HuH-7 (cell line): ENCODE measurements at regions not wholly inside any gene's neighbourhood (a gene's known extent, or its start where the extent isn't known, plus 50 kb on each side); places are given as distances from the start of the nearest gene placed in this dataset.

ENCODE experiments used
- DNase-seq: peaks from one replicate; pipeline ENCODE4 v3.0.0; 2011; ENCODE audit warnings: low spot score

GRCh38 chr2:58954880-58955385 is 713.8 kb upstream of the FANCL start:
- no peak for DNase-seq

DNA sequence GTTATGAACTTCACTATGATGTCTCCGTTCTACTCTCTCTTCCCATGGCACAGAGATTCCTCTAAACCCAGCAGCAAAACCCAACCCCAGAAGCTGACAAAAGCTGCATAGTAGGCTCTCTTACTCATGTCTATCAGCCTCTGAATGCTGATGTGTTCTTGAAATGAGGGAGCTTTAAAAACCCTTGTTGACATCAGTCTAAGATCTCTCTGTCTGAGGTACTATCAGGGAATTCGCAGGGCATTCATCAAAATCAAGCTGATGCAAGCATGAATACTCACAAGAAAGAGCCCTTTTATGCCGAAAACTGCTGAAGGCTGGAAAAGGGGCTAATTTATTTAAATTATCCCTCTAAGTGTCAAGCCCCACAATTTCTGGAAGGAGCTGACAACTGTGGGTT is 710.6 kb upstream of the FANCL start:
- no peak for DNase-seq

- no peak for DNase-seq
These were observed 709.8 kb upstream of the FANCL start for GRCh38 chr2:58950795-58951462.

DNA sequence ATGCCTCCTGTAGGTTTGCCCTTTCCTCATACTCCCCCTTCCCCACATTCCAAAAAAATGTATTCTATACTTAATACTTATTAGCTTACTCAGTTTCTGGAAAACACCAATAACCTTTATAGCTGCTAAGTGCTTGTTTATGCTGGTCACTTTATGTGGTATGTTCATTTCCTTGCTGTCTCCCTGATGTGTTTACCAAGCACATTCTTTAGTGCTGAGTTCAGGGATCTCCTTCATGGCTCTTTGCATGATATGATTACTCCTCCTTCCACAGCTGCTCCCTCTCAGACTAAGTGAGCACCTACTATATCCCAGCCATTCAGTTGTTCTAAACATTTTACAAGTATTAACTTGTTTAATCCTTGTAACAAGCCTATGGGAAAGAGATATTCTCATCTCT is 698.3 kb upstream of the FANCL start:
- no peak for DNase-seq

GRCh38 chr2:58938988-58939387 is 697.9 kb upstream of the FANCL start:
- DNase-seq: no peak

GRCh38 chr2:58932801-58933200 is 691.7 kb upstream of the FANCL start:
- no peak for DNase-seq

GRCh38 chr2:58930537-58930936 is 689.4 kb upstream of the FANCL start:
- no peak for DNase-seq

GRCh38 chr2:58928973-58929372 is 687.8 kb upstream of the FANCL start:
- DNase-seq: no peak

GRCh38 chr2:58928391-58928790 is 687.3 kb upstream of the FANCL start:
- DNase-seq: no peak

GRCh38 chr2:58926112-58926511 is 685.0 kb upstream of the FANCL start:
- no peak for DNase-seq

GRCh38 chr2:58925676-58926081 is 684.6 kb upstream of the FANCL start:
- no peak for DNase-seq

GRCh38 chr2:58923869-58924268 is 682.7 kb upstream of the FANCL start:
- no peak for DNase-seq

GRCh38 chr2:58922245-58922644 is 681.1 kb upstream of the FANCL start:
- DNase-seq: no peak

- DNase-seq: no peak
These were observed 680.6 kb upstream of the FANCL start for GRCh38 chr2:58921676-58922075.

- no peak for DNase-seq
These were observed 678.9 kb upstream of the FANCL start for GRCh38 chr2:58920001-58920400.

DNA sequence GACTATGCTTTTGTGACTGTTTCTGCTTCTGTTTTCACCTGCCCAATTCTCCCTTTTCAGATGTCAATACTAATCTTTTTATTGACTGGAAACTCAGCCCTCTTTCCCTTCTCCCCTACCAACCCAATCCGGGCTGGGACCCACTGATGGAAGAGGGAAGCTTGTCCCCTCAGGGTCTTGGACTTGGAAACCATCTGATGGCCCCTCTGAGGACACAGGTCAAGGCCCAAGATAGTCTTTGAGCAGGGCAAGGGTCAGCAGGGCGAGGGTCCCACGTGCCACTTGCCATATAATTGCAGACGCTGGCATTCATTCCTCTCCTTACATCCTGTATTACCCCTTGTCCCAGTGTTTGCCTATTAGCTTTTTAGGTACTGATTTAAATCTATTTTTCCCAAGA is 678.2 kb upstream of the FANCL start:
- DNase-seq: no peak

- DNase-seq: no peak
These were observed 677.0 kb upstream of the FANCL start for GRCh38 chr2:58918141-58918540.

GRCh38 chr2:58917596-58917995 is 676.5 kb upstream of the FANCL start:
- DNase-seq: no peak

DNA sequence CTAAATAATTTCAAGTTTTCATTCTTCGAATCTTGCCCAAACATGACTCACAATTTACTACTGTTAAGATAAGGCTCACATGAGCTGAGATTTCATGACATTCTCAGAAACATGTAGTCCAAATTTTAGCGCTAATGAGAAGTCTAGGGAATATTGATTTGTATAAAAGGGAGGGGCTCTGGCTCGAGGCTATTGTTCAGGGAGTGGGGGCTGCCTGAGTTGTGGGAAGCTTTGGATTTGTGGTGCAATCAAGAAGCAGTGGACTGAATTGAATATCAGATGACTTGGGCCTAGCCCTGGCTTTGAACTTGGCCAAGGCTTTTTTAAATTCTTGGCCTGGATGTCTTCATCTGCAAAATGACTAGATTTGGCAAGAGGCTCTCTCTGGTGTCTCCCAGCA is 674.9 kb upstream of the FANCL start:
- DNase-seq: no peak

GRCh38 chr2:58914733-58915505 is 673.8 kb upstream of the FANCL start:
- no peak for DNase-seq

DNA sequence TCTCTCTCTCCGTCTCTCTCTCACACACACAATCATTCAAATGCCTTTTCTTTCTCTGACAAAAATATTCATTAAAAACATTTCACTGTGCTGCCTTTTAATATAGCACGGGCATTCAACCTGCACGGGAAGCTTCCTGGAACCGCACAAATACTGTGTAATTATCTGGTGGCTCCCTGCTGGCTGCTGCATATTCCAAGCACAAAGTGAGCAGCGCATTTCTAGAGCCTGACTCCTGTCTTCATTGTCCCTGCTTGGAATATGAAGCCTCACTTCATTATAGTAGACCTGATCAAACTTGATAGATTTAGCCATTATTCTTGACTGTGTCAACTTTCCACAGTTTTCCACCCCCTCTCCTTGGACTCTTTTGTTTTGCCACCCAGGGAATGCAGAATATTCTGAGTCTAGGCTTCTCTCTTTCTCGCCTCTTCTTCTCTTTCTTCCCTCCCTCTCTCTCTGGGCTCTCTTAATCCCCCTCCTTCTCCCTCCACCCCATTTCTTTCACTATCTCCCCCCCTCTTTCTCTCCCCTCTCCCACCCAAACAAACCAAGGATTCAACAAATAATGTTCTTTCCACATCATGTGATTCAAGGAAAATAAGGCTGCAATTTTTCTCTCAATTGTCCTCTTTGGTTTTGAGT is 672.1 kb upstream of the FANCL start:
- DNase-seq: no peak

GRCh38 chr2:58911877-58912276 is 670.8 kb upstream of the FANCL start:
- DNase-seq: no peak

GRCh38 chr2:58908501-58909154 is 667.5 kb upstream of the FANCL start:
- no peak for DNase-seq
